NCI-H748 (cell line): ENCODE measurements at regions not wholly inside any gene's neighbourhood (a gene's known extent, or its start where the extent isn't known, plus 50 kb on each side); places are given as distances from the start of the nearest gene placed in this dataset.
"Not testable (repeated sequence)": the region's sequence is repeated elsewhere in the genome, so short reads cannot be mapped to it uniquely, and the experiment has no call there.

Source experiments
- DNase-seq: peaks from one replicate; lab custom pipeline; 2025; ENCODE audit not compliant: unreplicated experiment; lab: John Stamatoyannopoulos, UW

DNA sequence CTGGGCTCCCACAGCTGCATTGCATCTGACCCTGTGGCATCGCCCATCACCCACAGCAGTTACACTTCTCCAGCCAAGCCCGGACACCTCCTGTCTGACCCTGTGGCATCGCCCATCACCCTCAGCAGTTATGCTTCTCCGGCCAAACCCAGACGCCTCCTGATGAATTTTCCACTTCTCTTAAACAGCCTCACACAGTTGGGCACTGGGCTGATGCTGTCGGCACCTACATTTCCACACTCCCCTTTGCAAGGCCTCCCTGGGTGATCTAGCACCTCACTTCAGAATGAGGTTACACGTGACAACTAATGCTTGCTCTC is 175.2 kb upstream of the ARID1B start:
- no peak for DNase-seq

DNA sequence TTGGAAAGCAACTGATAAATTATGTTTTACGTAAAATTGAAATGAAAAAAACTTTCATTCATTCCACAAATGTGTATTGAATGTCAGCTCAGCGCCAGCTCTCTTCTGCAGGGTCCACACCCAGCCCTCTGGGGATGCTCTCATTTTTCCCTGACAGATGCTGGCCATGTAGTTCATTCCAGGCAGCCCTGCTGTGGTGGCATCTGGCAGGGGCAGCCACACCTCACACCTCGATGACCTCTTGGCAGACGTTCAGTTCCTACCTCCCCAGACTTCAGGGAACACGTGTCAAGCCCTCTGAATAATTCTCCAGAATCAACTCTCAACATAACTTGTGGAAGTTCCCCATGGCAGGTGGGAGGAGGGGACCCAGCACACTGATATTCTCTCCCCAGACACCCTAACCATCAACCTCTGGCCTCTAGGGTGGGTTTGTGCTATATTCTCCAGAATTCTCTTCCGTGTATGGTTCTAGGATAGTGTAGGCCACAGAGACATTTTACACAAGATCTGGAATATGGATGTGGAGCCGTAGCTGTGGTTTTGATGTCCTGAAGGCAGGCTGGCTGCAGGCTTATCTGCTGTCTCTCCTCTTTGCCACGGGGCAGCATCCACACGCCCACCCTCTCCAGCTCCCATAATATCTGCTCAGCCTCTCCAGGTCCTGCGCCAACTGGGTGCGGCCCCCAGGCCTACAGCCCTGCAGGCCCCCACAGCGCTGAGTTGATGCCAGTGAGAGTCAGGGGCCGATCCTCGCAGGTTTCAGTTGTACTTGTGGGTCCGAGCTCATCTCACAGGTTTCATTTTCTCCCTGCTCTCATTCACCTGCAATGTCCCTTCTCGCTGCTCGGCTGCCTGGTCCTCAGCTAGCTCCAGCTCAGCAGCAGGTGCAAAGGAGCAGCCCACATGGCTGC is 175.8 kb upstream of the ARID1B start:
- DNase-seq = no peak

DNA sequence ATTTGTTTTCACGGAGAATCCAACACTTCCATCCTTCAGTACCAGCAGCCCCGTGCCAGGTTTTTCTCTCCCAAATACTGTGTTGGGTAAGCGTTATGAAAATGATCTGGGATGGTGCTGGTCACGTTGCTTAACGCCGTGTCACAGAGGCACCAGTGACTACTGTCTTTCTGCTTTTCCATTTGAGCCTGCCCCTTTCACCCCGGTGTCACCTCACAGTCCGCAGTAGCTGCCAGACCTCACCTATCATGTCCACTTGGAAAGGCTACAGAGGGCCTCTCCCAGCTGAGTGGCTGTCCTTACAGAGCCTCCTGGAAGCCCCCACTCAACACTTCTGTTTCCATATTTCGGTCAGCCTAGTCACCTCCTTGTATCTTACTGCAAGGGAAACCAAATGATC is 176.5 kb upstream of the ARID1B start:
- no peak for DNase-seq

DNA sequence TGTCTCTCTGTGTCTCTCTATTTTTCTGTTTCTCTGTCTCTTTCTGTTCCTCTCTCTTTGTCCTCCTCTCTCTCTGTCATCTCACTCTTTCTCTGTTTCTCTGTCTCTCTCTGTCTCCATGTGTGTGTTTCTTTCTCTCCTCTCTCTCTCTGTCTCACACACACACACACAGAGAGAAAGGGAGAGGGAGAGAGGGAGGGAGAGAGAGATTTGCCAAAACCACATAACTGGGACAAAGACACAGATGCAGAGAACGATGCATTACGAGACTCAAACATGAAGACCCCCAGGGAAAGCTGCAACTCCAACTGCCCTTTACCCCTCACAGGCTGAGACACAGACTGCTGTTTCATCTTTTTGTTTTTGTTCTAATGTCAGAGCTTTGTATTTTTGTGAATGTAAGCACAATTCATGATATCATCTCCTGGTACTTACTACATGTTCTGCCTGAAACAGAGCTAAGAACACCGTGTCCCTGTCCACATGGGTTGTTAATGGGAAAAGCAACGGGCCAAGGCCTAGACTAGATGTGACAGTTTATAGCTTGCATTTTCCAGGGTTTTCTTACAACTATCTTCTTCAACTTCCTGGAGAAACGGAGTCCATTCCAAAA is 177.1 kb upstream of the ARID1B start:
- no peak for DNase-seq

DNA sequence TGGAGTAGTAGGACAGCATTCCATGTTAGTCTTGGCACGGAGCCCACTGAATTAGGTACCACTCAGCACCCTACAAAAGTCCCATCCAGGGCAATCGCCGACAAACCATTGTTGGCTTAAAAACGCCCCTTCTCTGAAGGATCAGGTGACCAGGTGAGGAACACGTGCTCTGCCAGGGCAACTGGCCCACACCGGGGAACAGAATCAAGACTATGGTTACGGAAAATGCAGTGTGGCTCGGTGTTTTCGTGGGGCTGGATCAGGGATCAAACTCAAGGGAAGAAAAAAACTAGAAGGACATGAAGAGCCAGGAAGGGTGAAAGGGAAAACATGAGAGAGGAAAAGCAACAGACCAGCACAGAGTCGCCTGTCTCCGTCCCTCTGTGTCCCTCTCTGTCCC is 177.8 kb upstream of the ARID1B start:
- peak; percentile 72 for DNase-seq

DNA sequence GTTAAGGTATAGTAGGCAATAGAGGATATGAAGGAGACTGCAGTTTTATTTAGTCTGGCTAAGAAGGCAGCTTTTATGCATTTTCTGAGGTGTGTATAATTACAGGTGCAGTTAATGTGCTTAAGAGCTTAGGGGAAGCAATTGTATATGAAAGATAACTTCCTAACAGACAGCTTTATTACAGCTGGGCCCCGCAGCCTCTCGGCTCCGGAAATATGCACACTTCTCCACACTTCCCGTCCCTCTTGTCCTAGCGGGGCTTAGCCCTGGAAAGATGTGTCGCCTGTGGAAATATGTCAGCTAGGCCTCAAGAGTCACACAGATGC is 178.4 kb upstream of the ARID1B start:
- no peak for DNase-seq

DNA sequence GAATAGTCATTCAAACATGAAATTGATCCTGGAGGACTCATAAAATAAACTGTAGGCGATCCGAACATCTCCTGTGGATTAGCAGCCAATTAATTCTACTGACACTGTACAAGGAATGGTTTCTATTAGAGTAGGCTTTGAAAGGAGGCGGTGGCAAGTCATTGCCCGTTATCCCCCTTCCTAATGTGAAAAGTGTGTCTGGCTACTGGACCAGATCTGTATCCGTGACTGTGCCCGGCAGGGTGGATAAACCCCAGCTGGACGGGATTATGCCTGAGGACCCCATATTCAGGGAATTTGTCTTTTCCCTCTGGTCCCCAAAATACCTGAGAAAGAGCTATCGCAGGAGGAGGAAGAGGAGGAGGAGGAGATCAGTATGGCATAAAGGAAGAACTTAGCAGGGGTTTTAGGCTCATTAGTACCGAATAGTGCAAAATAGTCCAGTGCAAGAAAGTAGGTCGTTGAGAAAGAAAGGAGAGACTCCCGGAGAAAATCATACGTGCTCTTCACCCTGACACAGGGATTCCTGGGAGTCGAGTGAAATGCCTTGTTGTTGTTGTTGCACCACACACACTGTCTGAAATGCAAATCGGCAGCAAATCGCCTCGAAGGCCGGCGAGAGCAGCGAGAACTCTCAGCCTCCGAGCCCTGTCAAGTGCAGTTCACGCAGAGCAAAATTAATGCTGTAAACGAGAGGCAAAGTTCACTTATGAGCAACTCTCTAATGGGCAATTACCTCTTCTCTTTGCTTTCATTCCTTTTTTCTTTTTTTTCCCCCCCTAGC is 178.9 kb upstream of the ARID1B start:
- peak; percentile 74 for DNase-seq

DNA sequence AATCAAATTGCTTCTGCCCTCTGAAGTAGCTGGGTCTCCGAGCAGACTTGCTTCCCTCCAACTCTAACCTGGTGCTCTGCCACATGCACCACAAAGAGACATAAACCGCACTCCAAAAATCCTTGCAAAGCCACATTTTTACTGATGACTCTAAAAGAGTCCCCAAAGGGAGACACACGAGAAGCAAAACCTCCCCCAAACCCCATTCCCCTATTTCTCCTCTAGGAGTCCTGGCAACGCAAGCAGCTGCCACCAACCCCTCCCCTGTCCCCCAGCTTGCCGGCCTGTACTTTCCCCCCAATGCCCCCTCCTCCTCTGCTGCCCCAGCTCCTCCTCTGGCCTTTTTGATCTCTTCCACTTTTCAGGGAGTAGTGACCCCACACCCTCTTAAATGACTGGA is 180.1 kb upstream of the ARID1B start:
- DNase-seq = no peak

DNA sequence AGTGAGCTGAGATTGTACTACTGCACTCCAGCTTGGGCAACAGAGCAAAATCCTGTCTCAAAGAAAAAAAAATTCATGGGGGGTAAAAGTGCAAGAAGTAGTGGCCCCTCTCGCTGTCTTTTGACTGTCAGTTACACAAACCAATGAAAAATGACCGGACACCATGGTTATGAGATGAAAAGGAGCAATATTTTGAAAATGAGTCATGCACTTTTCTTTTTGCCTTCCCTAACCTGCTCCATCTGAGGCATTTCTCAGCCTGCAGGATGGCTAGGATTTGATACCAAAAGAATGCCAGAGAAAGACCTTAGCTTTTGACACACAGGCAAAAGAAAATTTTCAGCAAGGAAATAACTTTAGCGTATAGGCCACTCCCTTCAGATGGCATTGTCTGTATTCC is 181.7 kb upstream of the ARID1B start:
- DNase-seq = no peak

DNA sequence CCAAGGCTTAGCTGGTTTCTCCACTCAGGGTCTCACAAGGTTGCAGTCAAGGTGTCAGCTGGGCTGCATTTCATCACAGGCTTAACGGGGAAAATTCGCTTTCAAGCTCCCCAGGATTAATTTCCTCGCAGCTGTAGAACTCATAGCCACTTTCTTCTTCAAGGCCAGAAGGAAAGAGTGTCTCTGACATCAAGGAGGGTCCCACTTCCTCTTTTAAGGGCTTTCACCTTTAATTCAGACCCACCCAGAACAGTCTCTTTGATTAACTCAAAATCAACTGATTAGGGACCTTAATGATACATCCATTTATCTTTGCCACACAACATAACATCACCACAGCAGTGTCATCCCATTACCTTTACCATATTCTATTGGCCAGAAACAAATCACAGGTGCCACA is 183.3 kb upstream of the ARID1B start:
- no peak for DNase-seq

DNA sequence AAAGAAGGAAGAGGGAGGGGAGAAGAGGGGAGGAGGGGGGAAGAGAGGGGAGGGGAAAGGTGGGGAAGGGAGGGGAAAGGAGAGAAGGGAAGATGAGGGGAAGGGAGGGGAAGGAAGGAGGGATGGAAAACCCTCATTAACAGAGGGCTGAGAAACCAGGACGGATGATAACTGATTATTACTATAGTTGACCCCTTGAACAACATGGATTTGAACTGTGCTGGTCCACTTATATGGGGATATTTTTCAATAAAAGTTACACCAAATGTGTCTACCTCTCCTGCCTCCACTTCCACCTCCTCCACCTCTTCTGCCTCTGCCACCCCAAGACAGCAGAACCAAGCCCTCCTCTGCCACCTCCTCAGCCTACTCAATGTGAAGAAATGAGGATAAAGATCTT is 184.1 kb upstream of the ARID1B start:
- DNase-seq = no peak

DNA sequence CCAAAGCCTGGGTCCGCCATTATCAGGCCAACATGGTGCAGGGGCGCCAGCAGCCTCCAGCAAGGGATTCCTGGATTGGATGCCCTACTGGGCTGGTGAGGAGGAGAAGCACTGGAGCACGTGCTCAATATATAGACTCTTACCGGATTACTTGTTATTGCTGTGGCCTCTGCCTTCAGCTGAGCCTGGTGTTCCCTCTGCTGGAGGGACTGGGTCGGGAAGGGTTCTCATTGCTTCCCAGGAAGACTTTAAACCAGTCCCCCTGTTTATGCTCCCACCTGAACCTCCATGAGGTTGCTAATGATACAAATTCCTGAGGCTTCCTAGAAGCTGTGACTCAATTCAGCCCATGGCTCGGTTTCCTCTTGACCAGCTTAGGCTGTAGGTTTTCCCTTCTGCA is 186.7 kb upstream of the ARID1B start:
- no peak for DNase-seq

DNA sequence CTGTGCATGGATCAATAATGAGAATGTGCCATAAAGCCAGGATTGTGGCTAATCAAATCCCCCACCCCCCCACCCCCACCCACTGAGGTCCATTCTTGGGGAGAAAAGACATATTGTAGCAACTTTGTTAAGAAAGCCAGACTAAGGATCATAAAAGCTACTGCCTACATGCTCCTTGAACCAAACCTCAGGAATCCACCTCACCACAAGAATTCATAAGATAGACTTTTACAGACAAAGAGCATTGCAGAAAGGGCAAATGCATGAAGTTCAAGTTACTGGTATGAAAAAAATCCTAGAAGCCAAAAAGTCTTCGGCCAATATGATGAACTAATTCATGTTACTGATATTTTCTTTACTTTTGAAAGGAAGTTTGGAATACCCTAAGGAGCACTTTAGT is 187.9 kb upstream of the ARID1B start:
- DNase-seq = no peak

DNA sequence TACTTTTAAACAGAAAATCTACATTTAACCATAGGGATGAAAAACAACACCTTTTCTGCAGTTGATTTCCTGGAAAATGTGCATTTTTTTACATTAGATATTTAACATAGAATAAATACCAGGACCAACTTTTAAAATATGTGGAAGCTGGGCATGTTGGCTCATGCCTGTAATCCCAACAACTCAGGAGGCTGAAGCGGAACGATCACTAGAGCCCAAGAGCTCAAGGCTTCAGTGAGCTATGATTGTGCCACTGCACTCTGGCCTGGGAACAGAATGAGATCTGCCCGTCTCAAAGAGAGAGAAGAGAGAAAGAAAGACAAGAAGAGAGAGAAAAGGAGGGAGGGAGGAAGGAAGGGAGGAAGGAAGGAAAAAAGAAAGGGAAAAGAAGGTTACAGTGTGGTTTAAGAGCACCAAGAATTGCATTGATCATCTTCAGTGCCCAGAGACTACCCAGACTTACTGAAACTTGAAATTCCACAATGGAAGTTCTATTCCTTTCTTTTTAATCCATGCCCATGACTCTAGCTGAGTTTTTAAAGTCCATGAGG is 189.4 kb upstream of the ARID1B start:
- no peak for DNase-seq

DNA sequence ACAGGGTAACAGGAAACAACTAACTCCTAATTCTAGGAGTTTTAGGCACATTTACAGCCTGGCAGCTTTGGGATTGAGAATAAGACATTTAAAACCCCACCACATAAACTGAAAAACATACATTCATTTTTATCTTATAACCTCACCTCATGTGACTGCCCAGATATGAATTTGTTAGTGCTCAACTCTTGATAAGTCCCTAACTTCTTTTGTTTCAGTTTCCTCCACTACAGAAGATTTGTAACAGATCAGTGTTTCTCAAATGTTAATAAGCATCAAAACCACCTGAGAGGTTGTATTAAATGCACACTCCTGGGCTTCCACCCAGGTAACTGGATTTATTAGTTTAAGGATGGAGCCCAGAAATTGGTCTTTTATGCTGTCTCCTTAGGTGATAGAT is 190.1 kb upstream of the ARID1B start:
- no peak for DNase-seq

DNA sequence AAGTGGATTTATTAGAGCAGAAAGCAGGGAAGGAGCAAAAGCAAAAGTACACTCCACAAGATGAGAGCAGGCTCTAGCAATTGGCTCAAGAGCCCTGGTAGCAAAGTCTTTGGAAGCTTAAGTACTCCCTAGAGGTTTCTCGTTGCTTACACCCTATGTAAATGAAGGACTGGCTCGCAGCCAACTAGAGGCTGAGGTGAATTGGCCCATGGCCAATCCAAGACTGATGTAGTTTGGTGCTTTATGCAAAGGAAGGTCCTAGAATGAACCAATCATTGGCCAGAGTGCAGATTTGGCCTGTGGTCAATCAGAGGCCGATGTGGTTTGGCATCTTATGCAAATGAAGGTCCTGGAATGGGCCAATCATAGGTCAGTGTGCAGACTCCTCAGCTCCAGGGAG is 191.3 kb upstream of the ARID1B start:
- peak; percentile 89 for DNase-seq

DNA sequence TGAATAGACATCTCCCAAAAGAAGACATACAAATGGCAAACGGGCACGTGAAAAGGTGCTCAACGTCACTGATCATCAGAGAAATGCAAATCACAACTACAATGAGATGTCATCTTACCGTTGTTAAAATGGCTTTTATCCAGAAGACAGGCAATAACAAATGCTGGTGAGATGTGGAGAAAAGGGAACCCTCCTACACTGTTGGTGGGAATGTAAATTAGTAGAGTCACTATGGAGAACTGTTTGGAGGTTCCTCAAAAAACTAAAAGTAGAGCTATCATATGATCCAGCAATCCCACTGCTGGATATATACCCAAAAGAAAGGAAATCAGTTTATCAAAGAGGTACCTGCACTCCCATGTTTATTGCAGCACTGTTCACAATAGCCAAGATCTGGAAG is 193.1 kb upstream of the ARID1B start:
- DNase-seq = not testable (repeated sequence)

DNA sequence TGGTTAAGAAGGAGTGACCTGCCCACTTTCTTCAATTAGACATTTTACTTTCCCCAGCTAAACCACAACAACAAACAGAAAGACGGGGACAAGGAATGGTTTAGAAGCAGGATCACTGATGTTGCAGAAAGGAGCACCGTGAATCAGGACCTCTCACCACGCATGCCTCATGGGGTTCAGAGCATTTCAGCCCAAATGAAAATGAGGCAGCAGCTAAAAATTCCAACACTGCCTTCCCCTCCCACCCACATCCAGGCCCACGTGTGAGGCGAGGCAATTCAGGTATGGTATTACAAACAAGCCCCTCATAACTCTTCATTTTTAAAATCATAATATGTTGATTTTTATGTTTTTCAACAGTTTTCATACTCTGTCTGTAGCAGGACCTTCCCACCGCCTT is 194.1 kb upstream of the ARID1B start:
- no peak for DNase-seq

DNA sequence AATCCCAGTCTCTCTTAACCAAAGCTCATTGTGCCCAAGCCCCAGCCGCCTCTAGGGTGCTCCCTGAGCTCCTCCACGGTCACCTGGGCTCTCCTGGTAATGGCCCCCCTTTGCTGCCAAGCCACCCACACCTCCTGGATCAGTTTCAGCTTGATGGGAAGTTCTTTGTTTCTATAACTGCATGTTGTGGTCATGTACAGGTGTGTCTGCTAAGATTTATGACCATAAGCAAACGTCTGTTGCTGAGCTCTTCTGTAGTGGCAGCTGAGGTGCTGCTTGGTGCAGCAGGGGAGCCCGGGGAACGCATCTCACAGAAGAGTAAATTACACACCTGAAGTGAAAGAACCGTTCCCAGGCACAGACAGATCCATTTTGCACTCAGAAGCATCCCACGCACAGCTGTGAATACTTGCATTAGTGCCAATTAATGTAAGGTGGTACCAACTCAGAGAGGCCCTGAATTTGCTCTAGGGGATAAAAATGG is 194.6 kb upstream of the ARID1B start:
- DNase-seq = peak; percentile 98

DNA sequence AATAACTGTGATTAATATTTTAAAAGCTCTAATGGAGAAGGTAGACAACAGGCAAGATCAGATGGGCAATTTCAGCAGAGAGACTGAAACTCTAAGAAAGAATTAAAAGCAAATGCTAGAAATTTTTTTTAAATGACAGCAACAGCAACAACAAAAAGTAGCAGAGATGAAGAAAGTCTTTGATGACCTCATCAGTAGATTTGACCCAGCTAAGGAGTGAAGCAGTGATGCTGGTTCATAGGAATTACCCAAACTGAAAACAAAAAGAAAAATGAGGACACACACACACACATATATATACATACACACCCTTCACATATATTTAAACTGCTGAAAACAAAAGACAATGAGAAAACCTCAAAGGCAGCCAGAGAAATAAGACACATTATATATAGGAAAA is 197.6 kb upstream of the ARID1B start:
- DNase-seq = no peak

DNA sequence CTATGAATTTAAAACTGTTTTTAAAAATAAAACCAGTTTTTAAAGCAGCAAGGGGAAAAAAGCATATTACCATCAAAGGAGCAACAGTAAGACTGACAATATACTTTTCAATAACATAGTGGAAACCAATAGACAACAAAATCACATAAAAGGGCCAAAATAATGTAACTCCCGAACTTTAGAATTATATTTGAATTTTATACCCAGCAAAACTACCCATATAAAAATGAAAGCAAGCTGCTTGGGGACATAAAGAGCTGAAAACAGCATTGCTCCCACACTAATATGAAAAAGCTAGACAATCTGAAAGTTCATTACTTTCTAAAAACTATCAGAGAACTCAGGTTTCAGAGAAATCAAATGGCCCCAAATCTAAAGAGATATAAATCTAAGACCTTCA is 199.4 kb upstream of the ARID1B start:
- no peak for DNase-seq

DNA sequence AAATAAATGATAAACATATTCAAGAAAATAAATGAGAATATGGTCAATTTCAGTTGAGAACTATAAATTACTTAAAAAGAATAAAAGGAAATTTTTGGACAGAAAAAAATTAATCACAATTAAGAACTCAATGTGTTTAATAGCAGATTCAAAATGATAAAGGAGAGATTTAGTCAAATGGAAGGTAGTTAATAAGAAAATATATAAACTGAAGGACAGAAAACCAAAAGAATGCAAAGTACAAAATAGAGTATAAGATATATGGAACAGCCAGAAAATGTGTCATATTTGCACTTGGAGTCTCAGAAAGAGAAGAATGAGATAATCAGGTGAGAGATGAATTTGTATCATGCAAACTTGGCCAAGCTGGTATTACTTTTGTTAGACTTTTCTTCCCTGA is 201.8 kb upstream of the ARID1B start:
- no peak for DNase-seq
